Heart right ventricle (tissue), 16 donors: ENCODE measurements at regions not wholly inside any gene's neighbourhood (a gene's known extent, or its start where the extent isn't known, plus 50 kb on each side); places are given as distances from the start of the nearest gene placed in this dataset.

ENCODE experiments used
- ATAC-seq, 8 donors: fragments of 200-7000 bp; cut with Tn5 transposase; one replicate each; pipeline ENCODE4 v1.9.1; 2020; ENCODE audit warnings: mild to moderate bottlenecking in 8 of 8, moderate library complexity in 8 of 8, moderate number of reproducible peaks in 1 of 8
- DNase-seq, 2 donors: peaks; one replicate each; pipeline ENCODE4 v3.0.0-alpha.2; 2020
- H3K27ac ChIP-seq, 10 donors: fragments of 200-600 bp; sonication (generic) in 2 of 10; one replicate each; pipeline versions ENCODE4 v1.5.0 to v1.8.0; 2020 to 2022; ENCODE audit warnings: mild to moderate bottlenecking in 3 of 10
- H3K27me3 ChIP-seq, 7 donors: fragments of 200-600 bp; one replicate each; pipeline ENCODE4 v1.8.0; 2021 to 2022; ENCODE audit warnings: mild to moderate bottlenecking in 2 of 7
- H3K36me3 ChIP-seq, 9 donors: fragments of 200-600 bp; sonication (generic) in 1 of 9; one replicate each; pipeline versions ENCODE4 v1.5.0 to v1.8.0; 2020 to 2022; ENCODE audit warnings: mild to moderate bottlenecking in 2 of 9
- H3K4me1 ChIP-seq, 9 donors: fragments of 200-600 bp; sonication (generic) in 1 of 9; one replicate each; pipeline versions ENCODE4 v1.5.0 to v1.8.0; 2020 to 2022; ENCODE audit warnings: mild to moderate bottlenecking in 4 of 9
- H3K4me3 ChIP-seq, 10 donors: fragments of 200-600 bp; sonication (generic) in 2 of 10; one replicate each; pipeline versions ENCODE4 v1.5.0 to v1.8.0; 2020 to 2022; ENCODE audit warnings: mild to moderate bottlenecking in 7 of 10, moderate library complexity in 2 of 10
- H3K9me3 ChIP-seq, 11 donors: fragments of 200-600 bp in 10 of 11; sonication (generic) in 2 of 11; one replicate each; pipeline versions ENCODE4 v1.5.0 to v1.8.0; 2013 to 2022; ENCODE audit warnings: mild to moderate bottlenecking in 2 of 11, control low read depth in 1 of 11, moderate library complexity in 1 of 11
- WGBS, 2 donors: extraction: QIAGEN DNeasy Blood & Tissue Kit; methylation state at CpG; one replicate each; pipeline ENCODE4 v1.1.7; 2013; ENCODE audit warnings: inconsistent platforms in 1 of 2; 5-methylcytosine and 5-hydroxymethylcytosine counted together
- intact Hi-C, 10 donors: fragments of 100-400 bp; cut with DNase I; formaldehyde crosslinking; loops; one replicate each; pipeline versions ENCODE4 v1.11.1 to v1.14.2; 2022
- TF ChIP-seq, protein P1 (sequence below), 9 donors: fragments of 200-600 bp; sonication (generic) in 2 of 9; IDR thresholded peaks; one replicate each; pipeline versions ENCODE4 v1.5.0 to v1.8.0; 2021 to 2022; ENCODE audit warnings: antibody characterized with exemption in 9 of 9, mild to moderate bottlenecking in 5 of 9, moderate library complexity in 1 of 9
- donor health status: Arrhythmogenic right ventricular cardiomyopathy.
- donor health status: ischemic (EF 13 %, LVEDD 7.1; RV severe dilation, severe dysfunction).
- donor health status: healthy with polysubstance abuse.
- donor health status: DM: no; HTN: yes; CAD: no.
- donor health status: DM: no; HTN: no; CAD: no.
- donor health status: ischemic (EF 25% LVEDD 6.9; RV normal size, moderate dysfunction).
- donor health status: ischemic (EF 25% LVEDD 5.7; RV mildly dilated, moderate dysfunction).
- donor health status: healthy.
- donor health status: DM: yes; HTN: yes; CAD: no.
- donor health status: Ischemic cardiomyopathy.
- donor health status: ischemic (EF 35%, LVEDD 5.7; RV mildly dilated, moderate dysfunction).
- donor health status: nonischemic (EF 11% LVEDD 7.7; RV severe dilation, severe dysfunction).
- donor health status: DM: yes; HTN: yes; CAD: no.
- donor health status: PGD.
- donor health status: ischemic (EF 29% LVEDD 5.4; RV normal size, mild dysfunction).
- donor health status: nonischemic (EF 23%, LVEDD 6.1; RV moderate dilation, normal function).

GRCh38 chr16:49019081-49019633 lies 262.5 kb downstream of the CBLN1 start:
- 32 to 38% methylated on average over 14 of the region's 14 CpGs for WGBS, 2 donors
- intact Hi-C loops, result no loop called here
- Histone ChIP-seq H3K4me1 (peaks cover 0 to 12% (median 0%) of the 10 kb centered on the region in 9 donors), H3K27ac (no peak overlapping the region), H3K36me3 (no peaks in the 10 kb centered on the region), H3K4me3 (no peak overlapping the region), H3K9me3 (no peaks in the 10 kb centered on the region), H3K27me3 (peaks cover 0 to 26% (median 0%) of the 10 kb centered on the region in 7 donors)
- TF ChIP-seq, protein P1, sequence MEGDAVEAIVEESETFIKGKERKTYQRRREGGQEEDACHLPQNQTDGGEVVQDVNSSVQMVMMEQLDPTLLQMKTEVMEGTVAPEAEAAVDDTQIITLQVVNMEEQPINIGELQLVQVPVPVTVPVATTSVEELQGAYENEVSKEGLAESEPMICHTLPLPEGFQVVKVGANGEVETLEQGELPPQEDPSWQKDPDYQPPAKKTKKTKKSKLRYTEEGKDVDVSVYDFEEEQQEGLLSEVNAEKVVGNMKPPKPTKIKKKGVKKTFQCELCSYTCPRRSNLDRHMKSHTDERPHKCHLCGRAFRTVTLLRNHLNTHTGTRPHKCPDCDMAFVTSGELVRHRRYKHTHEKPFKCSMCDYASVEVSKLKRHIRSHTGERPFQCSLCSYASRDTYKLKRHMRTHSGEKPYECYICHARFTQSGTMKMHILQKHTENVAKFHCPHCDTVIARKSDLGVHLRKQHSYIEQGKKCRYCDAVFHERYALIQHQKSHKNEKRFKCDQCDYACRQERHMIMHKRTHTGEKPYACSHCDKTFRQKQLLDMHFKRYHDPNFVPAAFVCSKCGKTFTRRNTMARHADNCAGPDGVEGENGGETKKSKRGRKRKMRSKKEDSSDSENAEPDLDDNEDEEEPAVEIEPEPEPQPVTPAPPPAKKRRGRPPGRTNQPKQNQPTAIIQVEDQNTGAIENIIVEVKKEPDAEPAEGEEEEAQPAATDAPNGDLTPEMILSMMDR (IDR thresholded peaks at IDR 0.05), result no peak
- DNase-seq (no peak), ATAC-seq (peak in 1 of 8 donors; percentile 40)

DNA sequence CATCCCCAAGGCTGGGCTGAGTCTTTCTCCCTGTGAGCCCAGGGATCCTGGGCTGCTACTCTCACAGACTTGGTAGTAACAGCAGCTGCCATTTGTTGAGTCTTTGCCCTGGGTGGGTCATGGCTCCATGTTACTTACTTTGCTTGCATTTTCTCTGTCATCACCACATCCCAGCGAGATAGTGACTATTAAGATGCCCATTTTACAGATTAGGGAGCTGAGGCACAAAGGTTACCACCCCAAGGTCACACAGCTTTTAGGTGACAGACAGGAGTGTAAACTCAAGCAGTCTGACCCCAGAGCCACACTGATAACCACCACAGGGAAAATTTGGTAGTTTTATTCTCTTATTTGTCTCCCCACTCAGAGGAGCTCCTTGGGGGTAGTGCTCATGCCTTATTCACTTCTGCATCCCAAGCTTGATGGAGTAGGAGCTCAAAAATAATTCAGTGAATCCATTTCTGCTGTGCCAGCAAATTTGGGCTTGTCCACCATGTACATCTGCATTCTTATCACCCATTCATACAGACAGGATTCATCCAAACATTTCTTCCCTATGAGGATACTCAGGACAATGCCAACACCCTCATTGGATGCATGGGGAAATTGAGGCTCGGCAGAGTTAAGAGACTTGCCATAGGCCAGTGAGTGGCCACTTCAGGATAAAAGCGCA lies 263.2 kb downstream of the CBLN1 start:
- Histone ChIP-seq H3K27ac (no peak overlapping the region), H3K4me3 (no peak overlapping the region), H3K27me3 (peaks cover 0 to 26% (median 0%) of the 10 kb centered on the region in 7 donors), H3K36me3 (no peaks in the 10 kb centered on the region), H3K4me1 (peaks cover 0 to 14% (median 0%) of the 10 kb centered on the region in 9 donors), H3K9me3 (no peaks in the 10 kb centered on the region)
- DNase-seq, result no peak
- 76 to 77% methylated on average over 3 of the region's 3 CpGs for WGBS, 2 donors
- no peak for ATAC-seq
- TF ChIP-seq, protein P1 (IDR thresholded peaks at IDR 0.05), result no peak
- intact Hi-C loops, result no loop called here

DNA sequence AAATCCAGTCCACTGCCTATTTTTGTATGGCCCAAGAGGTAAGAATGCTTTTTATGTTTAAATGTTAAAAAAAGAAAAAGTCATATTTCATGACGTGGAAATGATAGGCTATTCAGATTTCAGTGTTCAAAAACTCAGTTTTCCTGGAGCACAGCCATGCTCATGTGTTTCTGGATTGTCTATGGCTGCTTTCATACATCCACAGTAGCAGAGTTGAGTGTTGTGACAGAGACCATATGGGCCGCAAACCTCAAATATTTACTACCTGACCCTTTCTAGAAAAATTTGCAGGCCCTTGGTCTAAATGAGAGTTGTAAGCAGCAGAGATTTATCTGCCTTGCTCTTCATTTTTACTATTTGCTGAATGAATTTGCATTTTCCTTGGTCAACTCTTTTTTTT lies 264.1 kb downstream of the CBLN1 start:
- TF ChIP-seq, protein P1 (IDR thresholded peaks at IDR 0.05), result no peak
- no peak overlapping the region for H3K4me3 ChIP-seq
- no peaks in the 10 kb centered on the region for H3K36me3 ChIP-seq
- H3K9me3 ChIP-seq, result no peaks in the 10 kb centered on the region
- WGBS, 2 donors, result 63 to 78% methylated on average over 2 of the region's 2 CpGs
- H3K4me1 ChIP-seq, result peaks cover 0 to 15% (median 4%) of the 10 kb centered on the region in 9 donors
- DNase-seq, result no peak
- intact Hi-C loops, result no loop called here
- peaks cover 0 to 26% (median 0%) of the 10 kb centered on the region in 7 donors for H3K27me3 ChIP-seq
- H3K27ac ChIP-seq, result no peak overlapping the region
- ATAC-seq, result no peak

GRCh38 chr16:49016461-49016860 lies 265.2 kb downstream of the CBLN1 start:
- intact Hi-C loops, result no loop called here
- Histone ChIP-seq H3K27ac (no peak overlapping the region), H3K4me3 (no peak overlapping the region), H3K27me3 (peaks cover 0 to 26% (median 0%) of the 10 kb centered on the region in 7 donors), H3K9me3 (no peaks in the 10 kb centered on the region), H3K36me3 (no peaks in the 10 kb centered on the region), H3K4me1 (peaks cover 0 to 25% (median 10%) of the 10 kb centered on the region in 9 donors)
- DNase-seq, result no peak
- 64 to 65% methylated on average over 8 of the region's 8 CpGs for WGBS, 2 donors
- no peak for ATAC-seq
- TF ChIP-seq, protein P1 (IDR thresholded peaks at IDR 0.05), result no peak
